ENCODE measurements at regions not wholly inside any gene's neighbourhood (a gene's known extent, or its start where the extent isn't known, plus 50 kb on each side); places are given as distances from the start of the nearest gene placed in this dataset.

DNA sequence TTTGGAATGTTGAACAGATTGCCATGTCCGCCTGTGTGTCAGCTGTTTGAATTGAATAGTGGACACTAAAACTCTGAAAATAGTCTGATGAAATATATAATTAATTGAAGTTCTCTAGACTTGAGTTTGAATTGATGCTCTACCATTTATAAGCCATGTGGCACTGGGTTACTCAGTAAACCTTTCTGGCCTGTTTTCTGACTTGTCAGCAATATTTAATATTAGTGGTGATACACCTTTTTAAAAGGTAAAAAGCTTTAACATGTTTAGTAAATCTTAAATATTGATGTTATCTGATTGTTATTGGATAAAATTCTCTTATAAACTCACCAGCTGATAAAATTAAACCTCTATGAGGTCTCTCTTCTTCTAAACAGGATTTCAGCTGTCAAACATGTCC lies 695.4 kb upstream of the HS3ST1 start (continued):
- no peak for TF ChIP-seq PTTG1 (tag; IDR thresholded peaks at IDR 0.05; ENCODE audit: low read depth)
- no peak for TF ChIP-seq EZH2 (IDR thresholded peaks at IDR 0.05; ENCODE audit: borderline replicate concordance, low read depth, low read length)
- no peak for TF ChIP-seq EGR1 (conservative IDR thresholded peaks at IDR 0.05)
- TF ChIP-seq OTX1 (CRISPR knock-in tag; IDR thresholded peaks at IDR 0.05) = no peak
- TF ChIP-seq ZNF197 (CRISPR knock-in tag; IDR thresholded peaks at IDR 0.05; ENCODE audit: low read depth) = no peak
- no peak for TF ChIP-seq FOS (IDR thresholded peaks at IDR 0.05; ENCODE audit: extremely low read depth, insufficient read length)

DNA sequence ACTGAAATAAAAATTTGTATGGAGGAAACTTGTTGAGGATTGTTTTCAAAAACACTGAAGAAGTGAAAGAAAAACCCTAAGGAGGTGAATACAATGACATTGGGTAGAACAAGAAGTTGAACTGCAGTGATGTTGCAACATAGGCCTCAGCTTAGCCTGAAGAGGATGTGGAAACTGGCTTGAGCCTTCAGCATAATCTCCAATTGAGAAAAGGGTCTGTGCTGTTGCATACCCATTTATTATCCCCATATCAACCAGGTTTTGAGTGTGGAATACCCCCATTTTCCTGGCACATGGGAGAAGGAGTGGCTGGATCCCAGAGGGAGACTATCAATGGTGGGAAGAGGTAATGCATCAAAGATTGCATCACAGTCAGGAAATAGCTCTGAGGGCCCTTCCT lies 695.0 kb upstream of the HS3ST1 start:
- Histone ChIP-seq H4K20me1 (replicated peaks; ENCODE audit: control insufficient read depth, insufficient read depth, low read length) (no peaks in the 10 kb centered on the region), H3K9me1 (ENCODE audit: control insufficient read depth, insufficient read depth, low read length) (no peaks in the 10 kb centered on the region), H3K36me3 (ENCODE audit: control insufficient read depth, insufficient read depth, low read length) (no peaks in the 10 kb centered on the region), H2AFZ (ENCODE audit: low read depth, low read length) (no peak overlapping the region), H3K27ac (ENCODE audit: extremely low read depth, low read depth, low read length) (no peak overlapping the region), H3K9me3 (replicated peaks; ENCODE audit: control insufficient read depth, insufficient read depth, low read depth, low read length) (no peaks in the 10 kb centered on the region), H3K4me3 (no peak overlapping the region), H3K4me2 (ENCODE audit: insufficient read depth, low read length) (no peak overlapping the region), H3K79me2 (ENCODE audit: control insufficient read depth, insufficient read depth, low read length) (no peaks in the 10 kb centered on the region), H3K9ac (ENCODE audit: insufficient read depth in 1 of 2, low read depth in 2 of 2, low read length in 2 of 2) (no peak overlapping the region), H3K4me1 (replicated peaks in 1 of 2; ENCODE audit: control insufficient read depth in 2 of 2, insufficient read depth in 2 of 2, low read length in 2 of 2) (no peaks in the 10 kb centered on the region), H3K27me3 (ENCODE audit: control insufficient read depth in 2 of 2, insufficient read depth in 2 of 2, low read length in 2 of 2) (no peaks in the 10 kb centered on the region)
- in situ Hi-C loops (cut with MboI) (no loop called here), intact Hi-C loops (cut with micrococcal nuclease) (no loop called here)
- ATAC-seq (no peak), DNase-seq (ENCODE audit: extremely low read depth in 1 of 4, low spot score in 3 of 4) (no peak), FAIRE-seq (no peak)
- TF ChIP-seq CC2D1A (IDR thresholded peaks at IDR 0.05) (no peak), ZC3H8 (IDR thresholded peaks at IDR 0.05) (no peak), SRSF7 (optimal IDR thresholded peaks at IDR 0.05; ENCODE audit: low read depth, low read length) (no peak), TFAM (CRISPR knock-in tag; conservative IDR thresholded peaks at IDR 0.05) (no peak), GTF2A2 (tag; IDR thresholded peaks at IDR 0.05) (no peak), JUND (IDR thresholded peaks at IDR 0.05; ENCODE audit: borderline replicate concordance, low read depth, low read length) (no peak), JUND (tag; IDR thresholded peaks at IDR 0.05; ENCODE audit: borderline replicate concordance, low read depth, low read length) (no peak), POLR2H (tag; IDR thresholded peaks at IDR 0.05; ENCODE audit: low read depth) (no peak), SIX5 (IDR thresholded peaks at IDR 0.05; ENCODE audit: borderline replicate concordance in 1 of 2, insufficient read depth in 1 of 2, low read depth in 1 of 2, low read length in 2 of 2) (no peak)
- TF ChIP-seq, protein P1, sequence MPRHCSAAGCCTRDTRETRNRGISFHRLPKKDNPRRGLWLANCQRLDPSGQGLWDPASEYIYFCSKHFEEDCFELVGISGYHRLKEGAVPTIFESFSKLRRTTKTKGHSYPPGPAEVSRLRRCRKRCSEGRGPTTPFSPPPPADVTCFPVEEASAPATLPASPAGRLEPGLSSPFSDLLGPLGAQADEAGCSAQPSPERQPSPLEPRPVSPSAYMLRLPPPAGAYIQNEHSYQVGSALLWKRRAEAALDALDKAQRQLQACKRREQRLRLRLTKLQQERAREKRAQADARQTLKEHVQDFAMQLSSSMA (CRISPR knock-in tag; IDR thresholded peaks at IDR 0.05) = no peak
- ChIA-PET POLR2A (no interaction called here), CTCF (ENCODE audit: low intra/inter-chr PET ratio) (no interaction called here)
- BruUV-seq (replicated peaks) = no TSS peak

All from K562 (cell line).